Neuron (in vitro differentiated cells): ENCODE measurements at regions not wholly inside any gene's neighbourhood (a gene's known extent, or its start where the extent isn't known, plus 50 kb on each side); places are given as distances from the start of the nearest gene placed in this dataset.

Experiments
- H2AFZ ChIP-seq: one replicate; pipeline ENCODE4 v1.6.1; 2013; ENCODE audit warnings: low read depth, mild to moderate bottlenecking, inconsistent platforms, low read length, moderate library complexity
- H3K27me3 ChIP-seq: one replicate; pipeline ENCODE4 v1.6.1; 2013; ENCODE audit warnings: low read length; ENCODE audit not compliant: insufficient read depth
- H3K36me3 ChIP-seq: one replicate; pipeline ENCODE4 v1.6.1; 2013; ENCODE audit warnings: low read length; ENCODE audit not compliant: insufficient read depth
- H3K4me1 ChIP-seq: one replicate; pipeline ENCODE4 v1.6.1; 2013; ENCODE audit warnings: low read length; ENCODE audit not compliant: insufficient read depth
- H3K4me3 ChIP-seq: 2 replicates; pipeline ENCODE4 v1.5.1; 2013; ENCODE audit warnings: mild to moderate bottlenecking, low read length, moderate library complexity
- H3K9me3 ChIP-seq: one replicate; pipeline ENCODE4 v1.6.1; 2013; ENCODE audit warnings: low read length

DNA sequence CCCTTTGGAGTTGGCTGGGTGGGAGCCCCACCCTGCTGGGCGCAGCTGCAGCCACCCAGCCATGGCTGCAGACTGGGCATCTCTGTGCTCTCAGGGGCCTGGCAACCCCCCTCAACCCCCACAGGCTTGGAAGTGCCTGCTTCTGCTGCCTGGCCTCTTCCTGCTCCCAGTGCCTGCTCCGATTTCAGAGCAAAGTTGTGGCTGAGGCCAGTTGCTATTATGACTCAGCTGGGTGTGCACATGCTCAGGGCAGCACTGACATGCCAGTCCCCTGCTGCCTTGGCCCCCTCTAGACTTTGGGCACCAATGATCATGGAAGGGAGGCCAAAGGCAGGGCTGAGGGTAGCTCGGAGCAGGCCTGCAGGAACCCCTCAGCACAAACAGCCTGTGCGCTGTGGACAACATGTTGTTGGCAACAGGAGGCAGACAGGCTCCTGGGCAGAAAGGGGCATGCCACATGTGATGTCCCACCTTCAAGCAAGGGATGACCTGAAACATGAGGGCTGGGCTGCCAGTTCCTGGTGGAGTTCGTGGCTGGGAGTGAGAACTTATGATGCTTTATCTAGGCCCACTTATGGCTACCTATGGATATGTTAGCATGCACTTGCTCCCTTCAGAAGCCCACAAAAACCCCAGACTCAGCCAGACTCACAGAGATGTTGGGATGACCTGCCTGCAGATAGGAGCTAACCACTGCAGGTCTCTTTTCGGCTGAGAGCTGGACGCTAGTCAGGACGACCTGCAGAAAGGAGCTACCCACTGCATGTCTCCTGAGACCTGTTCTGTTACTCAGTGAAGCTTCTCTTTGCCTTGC is 96.4 kb upstream of the AMOTL1 start:
- Histone ChIP-seq H3K4me3 (no peak overlapping the region), H3K27me3 (no peaks in the 10 kb centered on the region), H3K9me3 (peaks cover 7% of the 10 kb centered on the region), H3K36me3 (no peaks in the 10 kb centered on the region), H3K4me1 (no peaks in the 10 kb centered on the region), H2AFZ (no peak overlapping the region)

DNA sequence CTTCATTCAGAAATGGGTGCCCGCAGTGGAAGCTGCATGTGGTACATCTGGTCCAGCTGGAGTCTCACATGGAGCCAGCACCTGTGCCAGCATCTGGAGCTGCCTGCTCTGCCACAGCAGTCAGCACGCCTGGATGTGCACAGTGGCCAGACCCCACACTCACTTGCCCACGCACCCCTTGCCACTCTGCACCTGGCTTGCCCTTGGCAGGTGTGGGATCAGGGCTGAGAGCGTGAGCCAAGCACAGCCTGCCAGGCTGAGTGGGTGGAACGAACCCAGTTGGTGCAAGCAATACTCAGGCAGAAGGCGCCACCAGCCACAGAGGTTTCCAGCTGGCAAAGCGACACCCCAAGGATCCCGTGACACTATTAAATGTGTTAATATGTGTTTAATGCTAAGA is 95.5 kb upstream of the AMOTL1 start:
- Histone ChIP-seq H3K4me3 (no peak overlapping the region), H3K9me3 (peaks cover 7% of the 10 kb centered on the region), H2AFZ (no peak overlapping the region), H3K36me3 (no peaks in the 10 kb centered on the region), H3K4me1 (no peaks in the 10 kb centered on the region), H3K27me3 (no peaks in the 10 kb centered on the region)

DNA sequence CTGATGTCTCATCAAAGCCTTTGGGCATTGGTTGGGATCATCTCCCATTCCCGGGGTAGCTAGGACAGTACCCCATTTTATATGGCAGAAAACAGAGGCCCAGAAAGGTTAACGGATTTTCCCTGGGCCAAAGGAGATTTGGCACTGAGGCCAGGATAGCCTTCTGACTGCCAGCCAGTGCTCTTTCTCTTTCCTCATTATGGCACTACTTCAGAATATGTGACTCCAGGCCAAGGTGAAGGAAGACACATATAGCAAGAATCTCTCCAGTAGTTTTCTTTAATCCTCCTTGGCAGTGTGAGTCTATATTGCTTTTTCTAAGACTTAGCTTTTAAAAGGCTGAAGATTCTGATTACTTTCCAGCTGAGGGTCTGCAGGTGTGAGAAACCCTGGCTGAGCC is 94.8 kb upstream of the AMOTL1 start:
- Histone ChIP-seq H3K27me3 (no peaks in the 10 kb centered on the region), H2AFZ (no peak overlapping the region), H3K4me3 (no peak overlapping the region), H3K36me3 (no peaks in the 10 kb centered on the region), H3K4me1 (no peaks in the 10 kb centered on the region), H3K9me3 (peaks cover 7% of the 10 kb centered on the region)

DNA sequence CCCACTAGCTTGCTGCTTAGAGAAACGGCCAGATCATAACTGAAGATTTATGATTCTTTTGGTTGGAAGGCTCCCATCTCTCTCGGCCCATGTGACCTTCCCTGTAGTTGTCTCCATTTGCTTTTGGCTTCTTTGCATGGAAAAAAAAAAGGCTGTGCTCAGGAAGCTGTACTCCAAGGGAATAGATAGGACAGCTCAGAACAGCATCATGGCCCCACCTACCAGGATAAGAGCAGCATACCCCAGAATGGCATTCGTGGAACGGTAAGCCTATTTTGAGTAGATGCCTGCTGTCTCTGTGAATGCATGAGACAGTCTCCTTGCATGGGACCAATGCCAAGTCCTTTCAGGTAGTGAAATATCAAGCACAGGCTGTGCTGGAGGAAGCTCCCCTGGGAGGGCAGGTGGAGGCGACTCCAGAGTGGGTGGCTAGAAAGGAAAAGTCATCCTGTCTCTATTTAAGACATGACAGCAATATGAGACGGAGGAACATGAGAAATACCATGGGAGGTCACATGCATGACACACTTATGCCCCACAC is 94.1 kb upstream of the AMOTL1 start:
- H2AFZ ChIP-seq = no peak overlapping the region
- no peaks in the 10 kb centered on the region for H3K36me3 ChIP-seq

DNA sequence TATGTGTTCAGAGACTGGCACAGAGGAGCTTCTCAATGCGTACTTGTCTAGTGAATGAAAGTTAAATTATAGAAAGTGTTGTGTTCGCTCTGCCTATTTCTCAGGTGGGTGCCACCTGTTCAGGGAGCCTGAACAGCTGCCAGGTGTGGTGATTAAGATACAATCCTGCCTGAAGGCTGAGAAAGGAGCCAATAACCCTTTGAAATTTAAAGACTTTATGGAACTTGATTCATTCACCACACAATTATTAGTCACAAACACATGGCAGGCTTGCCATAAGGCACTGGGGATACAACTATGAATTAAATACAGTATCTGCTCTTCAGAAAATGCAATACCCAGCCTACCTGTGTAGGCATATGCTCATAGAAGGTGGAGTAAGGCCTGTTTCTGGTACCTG is 92.9 kb upstream of the AMOTL1 start:
- H3K4me1 ChIP-seq = no peaks in the 10 kb centered on the region
- no peaks in the 10 kb centered on the region for H3K27me3 ChIP-seq
- no peak overlapping the region for H3K4me3 ChIP-seq
- H3K9me3 ChIP-seq = peaks cover 7% of the 10 kb centered on the region
- H3K36me3 ChIP-seq = no peaks in the 10 kb centered on the region
- H2AFZ ChIP-seq = no peak overlapping the region

More for the DNA sequence above, 94.1 kb upstream of the AMOTL1 start:
- no peaks in the 10 kb centered on the region for H3K4me1 ChIP-seq
- no peak overlapping the region for H3K4me3 ChIP-seq
- peaks cover 7% of the 10 kb centered on the region for H3K9me3 ChIP-seq
- H3K27me3 ChIP-seq = no peaks in the 10 kb centered on the region

DNA sequence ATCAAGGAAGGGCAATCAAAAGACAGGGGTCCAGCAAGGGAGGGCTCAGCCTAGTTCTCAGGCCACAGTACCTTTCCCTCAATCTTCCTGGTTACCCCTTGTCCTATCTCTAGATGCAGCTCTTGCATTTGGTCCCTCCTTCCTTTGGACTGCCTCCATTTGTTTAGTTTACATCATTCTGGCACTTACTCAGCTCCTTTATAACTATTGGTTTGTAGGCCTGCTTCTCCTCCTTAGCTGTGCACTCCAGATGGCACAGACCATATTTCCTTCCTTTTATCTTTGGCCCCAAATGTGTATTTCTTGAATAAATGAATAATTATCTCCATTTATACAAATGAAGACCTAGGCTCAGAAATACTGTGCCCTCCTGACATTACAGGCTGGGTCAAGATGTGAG is 92.3 kb upstream of the AMOTL1 start:
- Histone ChIP-seq H3K27me3 (no peaks in the 10 kb centered on the region), H3K4me1 (no peaks in the 10 kb centered on the region)

DNA sequence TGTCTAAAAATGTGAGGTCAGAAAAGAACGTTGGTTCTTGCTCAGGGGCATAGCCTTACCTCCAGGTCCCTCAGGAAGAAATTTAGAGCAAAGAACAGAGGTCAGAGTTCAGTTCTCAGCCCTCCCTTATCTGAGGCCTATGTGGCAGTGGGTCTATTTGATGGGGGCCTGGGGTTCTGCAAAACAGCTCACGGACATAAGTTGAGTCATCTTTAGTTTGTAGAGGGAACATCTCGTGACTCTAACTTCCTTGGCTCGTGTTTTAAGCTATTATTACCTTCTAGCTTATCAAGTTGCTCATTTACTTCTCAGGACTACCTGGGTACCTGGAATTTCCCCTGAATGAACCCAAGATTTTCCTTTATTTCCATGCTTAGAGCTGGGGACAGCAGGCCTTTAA is 91.3 kb upstream of the AMOTL1 start:
- Histone ChIP-seq H2AFZ (no peak overlapping the region), H3K36me3 (no peaks in the 10 kb centered on the region), H3K4me3 (no peak overlapping the region), H3K9me3 (peaks cover 7% of the 10 kb centered on the region), H3K4me1 (no peaks in the 10 kb centered on the region), H3K27me3 (no peaks in the 10 kb centered on the region)

More for the DNA sequence above, 92.3 kb upstream of the AMOTL1 start:
- no peak overlapping the region for H3K4me3 ChIP-seq
- H2AFZ ChIP-seq = no peak overlapping the region
- H3K36me3 ChIP-seq = no peaks in the 10 kb centered on the region
- peaks cover 7% of the 10 kb centered on the region for H3K9me3 ChIP-seq

DNA sequence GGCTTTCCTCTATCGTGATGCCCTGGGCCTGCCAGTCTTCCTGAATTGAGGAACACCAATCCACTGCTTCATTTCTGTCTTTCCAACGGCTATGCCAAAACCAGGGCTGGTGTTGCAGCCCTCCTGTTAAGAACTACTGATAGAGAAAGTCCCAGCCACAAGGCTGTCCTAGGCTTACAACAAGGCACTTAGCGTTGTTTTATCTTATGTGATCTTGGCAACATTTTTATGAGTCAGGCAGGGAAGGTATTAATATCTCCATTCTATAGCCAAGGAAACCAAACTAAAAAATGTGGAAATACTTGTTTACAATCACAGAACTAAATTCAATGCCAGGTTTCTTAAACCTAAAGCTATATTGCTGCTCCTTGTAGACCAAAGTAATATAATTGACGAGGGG is 89.9 kb upstream of the AMOTL1 start:
- H3K4me1 ChIP-seq = no peaks in the 10 kb centered on the region
- no peak overlapping the region for H2AFZ ChIP-seq
- H3K4me3 ChIP-seq = no peak overlapping the region
- no peaks in the 10 kb centered on the region for H3K9me3 ChIP-seq
- H3K36me3 ChIP-seq = no peaks in the 10 kb centered on the region
- H3K27me3 ChIP-seq = no peaks in the 10 kb centered on the region

DNA sequence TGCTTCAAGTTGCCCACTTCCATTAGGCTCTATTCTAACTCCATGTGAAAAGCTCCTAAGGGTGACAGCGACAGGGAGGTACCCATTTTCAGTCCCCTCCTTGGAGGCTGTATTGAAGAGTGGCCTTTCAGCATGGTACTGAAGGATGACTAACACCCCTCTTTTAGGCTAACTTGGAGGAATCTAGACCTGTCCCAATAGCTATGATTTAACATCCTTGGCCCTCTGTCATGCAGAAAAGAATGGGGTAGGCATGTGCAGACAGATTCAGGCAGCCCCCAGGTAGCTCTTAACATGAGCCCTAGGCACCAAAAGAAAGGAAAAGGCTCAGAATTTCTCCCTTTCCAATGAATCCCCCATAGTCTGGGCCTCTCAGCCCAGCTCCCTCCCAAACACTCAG is 89.3 kb upstream of the AMOTL1 start:
- no peaks in the 10 kb centered on the region for H3K9me3 ChIP-seq
- no peaks in the 10 kb centered on the region for H3K36me3 ChIP-seq
- H3K27me3 ChIP-seq = no peaks in the 10 kb centered on the region
- H3K4me3 ChIP-seq = no peak overlapping the region
- no peak overlapping the region for H2AFZ ChIP-seq
- H3K4me1 ChIP-seq = no peaks in the 10 kb centered on the region

DNA sequence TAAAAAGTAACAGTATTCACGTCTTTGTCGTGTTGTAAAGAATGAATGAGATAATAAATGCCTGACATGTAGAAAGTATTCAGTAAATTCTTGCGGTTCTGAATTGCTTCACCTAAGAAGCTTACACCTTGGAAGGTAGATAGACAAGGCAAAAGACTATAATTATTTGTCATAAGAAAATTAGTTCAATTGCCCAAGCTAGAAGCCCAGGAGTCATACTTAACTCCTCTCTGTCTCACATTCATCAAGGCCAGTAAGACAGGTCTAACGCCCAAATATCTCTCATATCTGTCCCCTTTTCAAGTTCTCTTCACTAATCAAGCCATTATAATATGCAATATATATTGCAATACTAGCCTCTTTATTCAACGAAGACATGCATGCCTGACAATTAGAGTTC is 87.7 kb upstream of the AMOTL1 start:
- Histone ChIP-seq H3K4me3 (no peak overlapping the region), H3K36me3 (no peaks in the 10 kb centered on the region), H3K27me3 (no peaks in the 10 kb centered on the region), H3K9me3 (no peaks in the 10 kb centered on the region), H2AFZ (no peak overlapping the region), H3K4me1 (no peaks in the 10 kb centered on the region)

DNA sequence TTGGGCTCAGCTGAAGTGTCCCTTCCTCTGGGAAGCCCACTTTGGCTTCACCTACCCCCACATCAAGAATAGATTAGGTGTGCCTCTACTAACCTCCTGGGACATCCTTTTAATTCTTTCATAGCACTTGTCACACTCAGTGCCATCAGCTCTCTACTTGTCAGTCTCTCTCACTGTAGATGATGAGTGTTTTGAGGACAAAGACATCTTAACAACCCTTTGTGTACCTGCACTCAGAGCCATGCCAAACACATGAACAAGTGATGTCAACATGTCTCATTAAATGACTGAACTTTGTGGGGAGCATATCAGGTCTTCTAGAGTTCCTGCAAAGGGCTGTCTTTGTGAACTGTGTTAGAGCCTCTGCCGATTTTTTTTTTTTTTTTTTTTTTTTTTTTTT is 87.0 kb upstream of the AMOTL1 start:
- H3K4me3 ChIP-seq = no peak overlapping the region
- H3K4me1 ChIP-seq = no peaks in the 10 kb centered on the region
- H3K9me3 ChIP-seq = no peaks in the 10 kb centered on the region
- H2AFZ ChIP-seq = no peak overlapping the region
- no peaks in the 10 kb centered on the region for H3K27me3 ChIP-seq
- H3K36me3 ChIP-seq = no peaks in the 10 kb centered on the region

DNA sequence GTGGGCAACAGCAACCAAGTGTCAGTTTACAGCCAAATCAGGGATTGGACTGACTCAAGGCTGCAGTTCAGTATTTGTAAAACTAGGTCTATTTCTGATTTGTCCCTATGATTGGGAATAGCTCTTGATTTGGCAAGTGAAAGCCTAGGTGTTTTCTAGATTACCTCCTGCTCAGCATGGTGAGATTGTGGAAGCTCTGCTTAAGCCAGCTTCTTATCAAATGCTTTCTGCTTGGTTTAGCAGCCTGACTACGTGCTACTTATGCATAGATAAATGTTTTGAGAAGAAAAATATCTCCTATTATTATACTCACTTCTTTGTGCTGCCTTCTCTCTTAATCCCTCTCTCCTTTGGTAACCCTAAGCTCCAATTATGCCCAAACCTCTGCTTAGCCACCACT is 86.3 kb upstream of the AMOTL1 start:
- Histone ChIP-seq H2AFZ (no peak overlapping the region), H3K4me1 (no peaks in the 10 kb centered on the region), H3K9me3 (no peaks in the 10 kb centered on the region), H3K36me3 (no peaks in the 10 kb centered on the region), H3K4me3 (no peak overlapping the region), H3K27me3 (no peaks in the 10 kb centered on the region)

DNA sequence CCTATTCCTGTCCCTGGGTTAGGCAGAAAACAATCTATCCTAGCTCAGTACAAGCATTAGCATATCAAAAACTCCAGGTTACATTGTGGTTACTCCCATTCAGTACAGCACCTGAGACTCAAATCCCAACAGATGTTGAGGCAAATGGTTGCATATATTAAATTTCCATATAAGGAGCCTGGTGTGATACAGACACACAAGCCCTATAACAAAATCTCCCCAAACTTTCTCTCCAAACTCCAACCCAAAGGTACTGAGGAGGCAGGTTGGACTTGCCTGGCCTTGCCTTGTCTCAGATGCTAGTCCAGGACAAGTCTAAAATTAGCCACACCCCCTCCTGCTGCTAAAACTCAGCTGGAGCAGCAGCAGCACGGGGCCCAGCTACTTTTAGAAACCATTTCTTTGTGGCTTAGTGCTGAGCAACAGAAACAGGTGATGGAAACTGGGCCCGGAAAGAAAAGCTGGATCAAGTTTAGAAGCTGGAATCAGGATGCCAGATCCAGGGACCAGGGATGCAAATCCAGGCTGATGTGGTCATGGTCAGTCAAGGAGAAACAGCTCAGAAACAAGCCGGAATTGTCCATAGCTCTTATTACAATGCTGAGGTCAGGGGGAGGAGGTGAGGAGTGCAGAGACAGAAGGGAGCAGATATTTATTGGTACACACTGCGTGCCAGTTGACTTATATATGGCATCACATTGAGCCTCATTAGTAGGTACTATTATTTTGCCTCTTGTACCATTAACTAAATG is 73.7 kb upstream of the AMOTL1 start:
- no peak overlapping the region for H3K4me3 ChIP-seq
- no peaks in the 10 kb centered on the region for H3K4me1 ChIP-seq
- H2AFZ ChIP-seq = no peak overlapping the region
- H3K27me3 ChIP-seq = no peaks in the 10 kb centered on the region
- no peaks in the 10 kb centered on the region for H3K9me3 ChIP-seq
- H3K36me3 ChIP-seq = no peaks in the 10 kb centered on the region
